K562 (cell line): ENCODE measurements at regions not wholly inside any gene's neighbourhood (a gene's known extent, or its start where the extent isn't known, plus 50 kb on each side); places are given as distances from the start of the nearest gene placed in this dataset.

ENCODE experiments used
- ATAC-seq: fragments of 200-7000 bp; cut with Tn5 transposase; 3 replicates; pipeline ENCODE4 v1.9.1; 2020; ENCODE audit warnings: moderate library complexity
- BruUV-seq: library from RNA; stranded (reverse); fragments of 400-500 nt; replicated peaks from 2 replicates; lab custom pipeline; 2021; lab: Mats Ljungman, UMichigan
- CTCF ChIA-PET: fragments of 300-600 bp; formaldehyde crosslinking; extraction: SDS; loops from one replicate; lab custom pipeline; 2021; ENCODE audit warnings: low intra/inter-chr PET ratio; lab: Yijun Ruan, JAX
- POLR2A ChIA-PET: fragments of 300-600, 350-650 bp; sonication (Branson Sonifier 250); formaldehyde crosslinking; extraction: SDS; loops from one replicate; lab custom pipeline; 2021; ENCODE audit warnings: antibody characterized with exemption, inconsistent platforms; lab: Yijun Ruan, JAX
- DNase-seq, 4 experiments: peaks; one replicate each; pipeline versions ENCODE4 v3.0.0 to v3.0.0-alpha.2; 2011 to 2018; ENCODE audit warnings: low spot score in 3 of 4, mixed read lengths in 3 of 4; ENCODE audit errors: extremely low read depth in 1 of 4
- FAIRE-seq: peaks from 2 replicates; lab custom pipeline; 2011; peaks lifted over from hg19 to GRCh38; lab: Jason Lieb, UNC
- H2AFZ ChIP-seq: 2 replicates; pipeline ENCODE4 v1.6.0; 2011; ENCODE audit warnings: low read depth, low read length, control low read depth, inconsistent platforms
- H3K27ac ChIP-seq: fragments of 200-600 bp; 3 replicates; pipeline ENCODE4 v1.8.0; 2011; ENCODE audit warnings: low read depth, mild to moderate bottlenecking, control low read depth, inconsistent platforms, low read length, moderate library complexity, mixed read lengths; ENCODE audit errors: extremely low read depth
- H3K27me3 ChIP-seq, 2 experiments: fragments of 300-600 bp in 1 of 2; 2 replicates in 1 of 2; 3 replicates in 1 of 2; pipeline versions ENCODE4 v1.6.0 to v1.8.0; 2011; ENCODE audit warnings: inconsistent platforms in 2 of 2, low read length in 2 of 2, mild to moderate bottlenecking in 1 of 2, mixed read lengths in 1 of 2, moderate library complexity in 1 of 2; ENCODE audit not compliant: control insufficient read depth in 2 of 2, insufficient read depth in 2 of 2
- H3K36me3 ChIP-seq: fragments of 300-600 bp; 3 replicates; pipeline ENCODE4 v1.8.0; 2011; ENCODE audit warnings: mild to moderate bottlenecking, low read length, inconsistent platforms; ENCODE audit not compliant: control insufficient read depth, insufficient read depth
- H3K4me1 ChIP-seq, 2 experiments: fragments of 200-600 bp in 1 of 2; replicated peaks in 1 of 2; 2 replicates in 1 of 2; 3 replicates in 1 of 2; pipeline versions ENCODE4 v1.5.1 to v1.8.0; 2011; ENCODE audit warnings: inconsistent platforms in 2 of 2, low read length in 2 of 2, mild to moderate bottlenecking in 1 of 2, mixed read lengths in 1 of 2, moderate library complexity in 1 of 2; ENCODE audit not compliant: control insufficient read depth in 2 of 2, insufficient read depth in 2 of 2
- H3K4me2 ChIP-seq: 2 replicates; pipeline ENCODE4 v1.6.1; 2011; ENCODE audit warnings: low read length, control low read depth, inconsistent platforms, mixed read lengths; ENCODE audit not compliant: insufficient read depth
- H3K4me3 ChIP-seq: fragments of 200-600 bp; sonication (generic), shearing (Covaris generic); 2 replicates; pipeline ENCODE4 v1.5.1; 2016; ENCODE audit warnings: control low read depth, inconsistent platforms
- H3K79me2 ChIP-seq: fragments of 200-600 bp; 3 replicates; pipeline ENCODE4 v1.8.0; 2011; ENCODE audit warnings: low read length, inconsistent platforms; ENCODE audit not compliant: control insufficient read depth, insufficient read depth
- H3K9ac ChIP-seq, 2 experiments: 2 replicates each; pipeline versions ENCODE4 v1.6.0 to v1.6.1; 2011; ENCODE audit warnings: low read depth in 2 of 2, low read length in 2 of 2, control low read depth in 1 of 2, inconsistent platforms in 1 of 2, mild to moderate bottlenecking in 1 of 2, mixed read lengths in 1 of 2; ENCODE audit not compliant: insufficient read depth in 1 of 2
- H3K9me1 ChIP-seq: one replicate; pipeline ENCODE4 v1.6.0; 2011; ENCODE audit warnings: inconsistent platforms, mild to moderate bottlenecking, low read length, moderate library complexity; ENCODE audit not compliant: control insufficient read depth, insufficient read depth
- H3K9me3 ChIP-seq: replicated peaks from 2 replicates; pipeline ENCODE4 v1.5.1; 2011; ENCODE audit warnings: low read depth, low read length, inconsistent platforms; ENCODE audit not compliant: control insufficient read depth, insufficient read depth
- H4K20me1 ChIP-seq: replicated peaks from 2 replicates; pipeline ENCODE4 v1.6.1; 2011; ENCODE audit warnings: low read length, inconsistent platforms, mixed read lengths; ENCODE audit not compliant: control insufficient read depth, insufficient read depth
- AFF4 ChIP-seq: sonication (generic); formaldehyde crosslinking; IDR thresholded peaks from 2 replicates; pipeline ENCODE4 v1.8.0; 2023; ENCODE audit warnings: mild to moderate bottlenecking, missing genetic modification reagents
- BRF1 ChIP-seq: IDR thresholded peaks from 3 replicates; pipeline ENCODE4 v1.6.1; 2011; ENCODE audit warnings: borderline replicate concordance, mild to moderate bottlenecking; ENCODE audit not compliant: insufficient read length; ENCODE audit errors: extremely low read depth
- GTF2A2 ChIP-seq: IDR thresholded peaks from 2 replicates; pipeline ENCODE4 v1.6.1; 2016; ENCODE audit warnings: mild to moderate bottlenecking, missing genetic modification characterization, missing compliant biosample characterization
- GTF2E2 ChIP-seq: fragments of 200-800 bp; sonication (Bioruptor generic); IDR thresholded peaks from 2 replicates; pipeline ENCODE4 v1.6.1; 2016; ENCODE audit warnings: missing genetic modification characterization, missing compliant biosample characterization
- L3MBTL2 ChIP-seq: fragments of 450-650 bp; IDR thresholded peaks from 2 replicates; pipeline ENCODE4 v1.6.1; 2016; ENCODE audit warnings: mild to moderate bottlenecking, moderate library complexity
- NFYB ChIP-seq: IDR thresholded peaks from 2 replicates; pipeline ENCODE4 v1.6.1; 2011; ENCODE audit warnings: mild to moderate bottlenecking, moderate library complexity; ENCODE audit not compliant: insufficient read length; ENCODE audit errors: extremely low read depth
- NUFIP1 ChIP-seq: fragments of 450-650 bp; IDR thresholded peaks from 2 replicates; pipeline ENCODE4 v1.6.1; 2018; ENCODE audit not compliant: partially characterized antibody
- SAP30 ChIP-seq: fragments of 200-600 bp; sonication (generic); IDR thresholded peaks from 2 replicates; pipeline ENCODE4 v1.6.1; 2012; ENCODE audit warnings: borderline replicate concordance, low read depth, mild to moderate bottlenecking, moderate library complexity, low read length, control low read depth, inconsistent platforms; ENCODE audit not compliant: insufficient read depth, poor library complexity, severe bottlenecking
- SP2 ChIP-seq: IDR thresholded peaks from 2 replicates; pipeline ENCODE4 v1.6.1; 2011; ENCODE audit warnings: mild to moderate bottlenecking, low read depth, low read length, moderate library complexity; ENCODE audit not compliant: poor library complexity, severe bottlenecking; ENCODE audit errors: extremely low read depth
- TCF15 ChIP-seq: fragments of 250-450 bp; sonication (Bioruptor Pico); IDR thresholded peaks from 2 replicates; pipeline ENCODE4 v1.8.0; 2022; ENCODE audit warnings: moderate library complexity, mild to moderate bottlenecking, inconsistent platforms
- ZBTB26 ChIP-seq: fragments of 450-650 bp; formaldehyde crosslinking; IDR thresholded peaks from 2 replicates; pipeline ENCODE4 v1.4.0; 2022; ENCODE audit warnings: missing genetic modification characterization
- ZKSCAN3 ChIP-seq: fragments of 250-450 bp; sonication (Bioruptor Pico); IDR thresholded peaks from 2 replicates; pipeline ENCODE4 v1.4.0; 2020
- ZNF217 ChIP-seq: sonication (generic); formaldehyde crosslinking; IDR thresholded peaks from 2 replicates; pipeline ENCODE4 v1.8.0; 2022; ENCODE audit warnings: mild to moderate bottlenecking, missing genetic modification reagents
- ZNF398 ChIP-seq: fragments of 250-450 bp; sonication (Bioruptor Pico); IDR thresholded peaks from 2 replicates; pipeline ENCODE4 v1.8.0; 2021; ENCODE audit warnings: moderate library complexity, mild to moderate bottlenecking, inconsistent platforms
- ZNF511 ChIP-seq: sonication (generic); formaldehyde crosslinking; IDR thresholded peaks from 2 replicates; pipeline ENCODE4 v1.8.0; 2022; ENCODE audit warnings: mild to moderate bottlenecking, missing genetic modification reagents
- WGBS: fragments of 100-300 bp; shearing (Covaris generic); methylation state at CpG from one replicate; pipeline ENCODE4 v1.1.6; 2016; ENCODE audit warnings: low coverage, mixed read lengths; ENCODE audit not compliant: insufficient coverage; ENCODE audit errors: missing lambda C conversion rate; 5-methylcytosine and 5-hydroxymethylcytosine counted together
- in situ Hi-C: fragments of 300-500 bp; cut with MboI; formaldehyde crosslinking; loops from 4 replicates; pipeline ENCODE4 v1.15.0; 2018; ENCODE audit warnings: inconsistent platforms, mixed read lengths
- intact Hi-C: fragments of 100-400 bp; cut with micrococcal nuclease; formaldehyde crosslinking; loops from 2 replicates; pipeline ENCODE4 v1.14.2; 2022

GRCh38 chr4:180683186-180683585 is 1560.0 kb upstream of the TENM3 start:
- WGBS: 1% methylated on average over 5 of the region's 5 CpGs
- Histone ChIP-seq H3K27me3 (no peaks in the 10 kb centered on the region), H3K9ac (no peak overlapping the region), H3K4me3 (no peak overlapping the region), H3K4me2 (no peak overlapping the region), H3K79me2 (no peaks in the 10 kb centered on the region), H3K27ac (no peak overlapping the region), H3K4me1 (no peaks in the 10 kb centered on the region), H2AFZ (no peak overlapping the region), H3K36me3 (no peaks in the 10 kb centered on the region), H4K20me1 (no peaks in the 10 kb centered on the region), H3K9me3 (no peaks in the 10 kb centered on the region), H3K9me1 (no peaks in the 10 kb centered on the region)
- CTCF ChIA-PET: no interaction called here
- POLR2A ChIA-PET: no interaction called here
- DNase-seq: no peak
- no peak for ATAC-seq
- no TSS peak for BruUV-seq
- in situ Hi-C loops (no loop called here), intact Hi-C loops (no loop called here)
- no peak for FAIRE-seq
- no peak for TF ChIP-seq L3MBTL2
- TF ChIP-seq GTF2E2 (tag): no peak
- no peak for TF ChIP-seq GTF2A2
- no peak for TF ChIP-seq AFF4
- TF ChIP-seq ZBTB26 (CRISPR knock-in tag): no peak
- TF ChIP-seq ZNF398 (CRISPR knock-in tag): no peak
- no peak for TF ChIP-seq BRF1
- no peak for TF ChIP-seq SAP30
- no peak for TF ChIP-seq ZNF511 (CRISPR knock-in tag)
- TF ChIP-seq ZKSCAN3 (CRISPR knock-in tag): no peak
- TF ChIP-seq NUFIP1: no peak
- TF ChIP-seq ZNF217 (CRISPR knock-in tag): no peak
- no peak for TF ChIP-seq TCF15 (CRISPR knock-in tag)
- no peak for TF ChIP-seq SP2
- no peak for TF ChIP-seq NFYB
